Panc1 (cell line): ENCODE measurements at regions not wholly inside any gene's neighbourhood (a gene's known extent, or its start where the extent isn't known, plus 50 kb on each side); places are given as distances from the start of the nearest gene placed in this dataset.

Experiments
- ATAC-seq: fragments of 200-7000 bp; cut with Tn5 transposase; 2 replicates; pipeline ENCODE4 v1.9.1; 2020; ENCODE audit warnings: mild to moderate bottlenecking, moderate library complexity
- BruUV-seq: library from RNA; stranded (reverse); fragments of 400-500 nt; replicated peaks from 2 replicates; lab custom pipeline; 2021; lab: Mats Ljungman, UMichigan
- CTCF ChIA-PET: fragments of 300-600 bp; sonication (Branson Sonifier 250); formaldehyde crosslinking; loops from one replicate; lab custom pipeline; 2022; ENCODE audit warnings: antibody characterized with exemption; lab: Charles Lee
- POLR2A ChIA-PET: fragments of 300-600 bp; sonication (Branson Sonifier 250); formaldehyde crosslinking; loops from one replicate; lab custom pipeline; 2022; ENCODE audit warnings: antibody characterized with exemption; lab: Charles Lee
- DNase-seq: peaks from one replicate; pipeline ENCODE4 v3.0.0-alpha.2; 2010; ENCODE audit warnings: low read depth, low spot score
- H3K27ac ChIP-seq: 2 replicates; pipeline ENCODE4 v1.5.1; 2011; ENCODE audit warnings: mild to moderate bottlenecking, low read length, inconsistent platforms
- H3K27me3 ChIP-seq: fragments of 200-500 bp; sonication (Bioruptor generic); 2 replicates; pipeline ENCODE4 v1.6.0; 2014; ENCODE audit warnings: low read length, inconsistent platforms; ENCODE audit not compliant: control insufficient read depth, insufficient read depth
- H3K36me3 ChIP-seq: fragments of 200-500 bp; sonication (Bioruptor generic); 2 replicates; pipeline ENCODE4 v1.5.1; 2014; ENCODE audit warnings: inconsistent platforms, mild to moderate bottlenecking, low read length, moderate library complexity; ENCODE audit not compliant: control insufficient read depth, insufficient read depth
- H3K4me1 ChIP-seq: 2 replicates; pipeline ENCODE4 v1.5.1; 2011; ENCODE audit warnings: inconsistent platforms, mild to moderate bottlenecking, low read length, moderate library complexity; ENCODE audit not compliant: control insufficient read depth, insufficient read depth
- H3K4me3 ChIP-seq, 2 experiments: 2 replicates each; pipeline ENCODE4 v1.5.1; 2011 to 2012; ENCODE audit warnings: low read depth in 2 of 2, low read length in 2 of 2, mild to moderate bottlenecking in 2 of 2, inconsistent platforms in 1 of 2, moderate library complexity in 1 of 2
- H3K9me3 ChIP-seq: fragments of 200-500 bp; sonication (Bioruptor generic); 2 replicates; pipeline ENCODE4 v1.5.1; 2014; ENCODE audit warnings: low read depth, mild to moderate bottlenecking, inconsistent platforms, low read length, moderate library complexity; ENCODE audit not compliant: control insufficient read depth, insufficient read depth
- CTCF ChIP-seq: fragments of 450-650 bp; IDR thresholded peaks from 2 replicates; pipeline ENCODE4 v1.5.1; 2017; ENCODE audit warnings: mild to moderate bottlenecking
- POLR2AphosphoS5 ChIP-seq: IDR thresholded peaks from 2 replicates; pipeline ENCODE4 v1.6.1; 2012; ENCODE audit warnings: mild to moderate bottlenecking, low read depth, low read length, moderate library complexity
- REST ChIP-seq, 2 experiments: IDR thresholded peaks; 2 replicates each; pipeline ENCODE4 v1.6.1; 2011 to 2012; ENCODE audit warnings: low read depth in 2 of 2, control low read depth in 1 of 2, low read length in 1 of 2, mild to moderate bottlenecking in 1 of 2, moderate library complexity in 1 of 2; ENCODE audit not compliant: insufficient read depth in 1 of 2
- SIN3A ChIP-seq: IDR thresholded peaks from 2 replicates; pipeline ENCODE4 v1.6.1; 2012; ENCODE audit warnings: low read depth, mild to moderate bottlenecking, low read length, moderate library complexity, borderline replicate concordance; ENCODE audit not compliant: insufficient read depth
- TCF7L2 ChIP-seq: IDR thresholded peaks from 2 replicates; pipeline ENCODE4 v1.6.1; 2011; ENCODE audit warnings: mild to moderate bottlenecking, low read depth, low read length, inconsistent platforms
- in situ Hi-C: cut with HindIII; loops from 2 replicates; pipeline ENCODE4 v1.10.0; 2016; ENCODE audit warnings: low sequenced_read_pairs, low pct_unique_long_range_greater_than_20kb
- intact Hi-C: fragments of 100-400 bp; cut with micrococcal nuclease; formaldehyde crosslinking; loops from one replicate; pipeline ENCODE4 v1.10.0; 2022; ENCODE audit not compliant: unreplicated experiment

- CTCF ChIA-PET, result no interaction called here
- POLR2A ChIA-PET, result no interaction called here
- H3K27me3 ChIP-seq, result no peaks in the 10 kb centered on the region
- H3K4me1 ChIP-seq, result no peaks in the 10 kb centered on the region
- BruUV-seq, result no TSS peak
- H3K36me3 ChIP-seq, result no peaks in the 10 kb centered on the region
- DNase-seq (no peak), ATAC-seq (no peak)
- no peaks in the 10 kb centered on the region for H3K9me3 ChIP-seq
- no peak overlapping the region for H3K4me3 ChIP-seq
- H3K27ac ChIP-seq, result no peak overlapping the region
- intact Hi-C loops (no loop called here), in situ Hi-C loops (no loop called here)
- TF ChIP-seq CTCF, result no peak
- TF ChIP-seq SIN3A, result no peak
- no peak for TF ChIP-seq TCF7L2
- TF ChIP-seq POLR2AphosphoS5, result no peak
- no peak for TF ChIP-seq REST (IDR thresholded peaks at IDR 0.05; ENCODE audit: insufficient read depth in 1 of 2, low read depth in 2 of 2, low read length in 1 of 2)
Measured at GRCh38 chr4:166546009-166546408, 673.0 kb downstream of the TLL1 start.

GRCh38 chr4:166577639-166578038, 656.7 kb downstream of the SPOCK3 start:
- ATAC-seq (no peak), DNase-seq (no peak)
- no TSS peak for BruUV-seq
- Histone ChIP-seq H3K27me3 (no peaks in the 10 kb centered on the region), H3K36me3 (no peaks in the 10 kb centered on the region), H3K4me1 (no peaks in the 10 kb centered on the region), H3K27ac (no peak overlapping the region), H3K4me3 (no peak overlapping the region), H3K9me3 (no peaks in the 10 kb centered on the region)
- intact Hi-C loops (no loop called here), in situ Hi-C loops (no loop called here)
- ChIA-PET POLR2A (no interaction called here), CTCF (no interaction called here)
- TF ChIP-seq TCF7L2 (no peak), REST (IDR thresholded peaks at IDR 0.05; ENCODE audit: insufficient read depth in 1 of 2, low read depth in 2 of 2, low read length in 1 of 2) (no peak), SIN3A (no peak), POLR2AphosphoS5 (no peak), CTCF (no peak)
